K562 (cell line): ENCODE measurements at regions not wholly inside any gene's neighbourhood (a gene's known extent, or its start where the extent isn't known, plus 50 kb on each side); places are given as distances from the start of the nearest gene placed in this dataset.

Source experiments
- BRF2 ChIP-seq: IDR thresholded peaks from 3 replicates; pipeline ENCODE4 v1.6.1; 2011; ENCODE audit warnings: borderline replicate concordance, mild to moderate bottlenecking; ENCODE audit not compliant: insufficient read length, insufficient read depth
- GABPA ChIP-seq: fragments of 200-800 bp; sonication (Bioruptor generic); conservative IDR thresholded peaks from 2 replicates; pipeline ENCODE4 v1.6.1; 2016; ENCODE audit warnings: low read depth, missing genetic modification characterization, missing compliant biosample characterization
- MAFG ChIP-seq: fragments of 450-650 bp; conservative IDR thresholded peaks from 2 replicates; pipeline ENCODE4 v1.6.1; 2016; ENCODE audit warnings: missing genetic modification characterization, missing compliant biosample characterization
- MGA ChIP-seq: fragments of 450-650 bp; IDR thresholded peaks from 2 replicates; pipeline ENCODE4 v1.6.1; 2016; ENCODE audit warnings: mild to moderate bottlenecking, moderate library complexity
- MXI1 ChIP-seq: IDR thresholded peaks from 2 replicates; pipeline ENCODE4 v1.6.1; 2011; ENCODE audit warnings: low read depth, mild to moderate bottlenecking, improper control_type of control experiment, low read length
- TSHZ1 ChIP-seq: fragments of 250-450 bp; sonication (Bioruptor Pico); IDR thresholded peaks from 2 replicates; pipeline ENCODE4 v1.4.0; 2020; ENCODE audit warnings: mild to moderate bottlenecking, moderate library complexity

GRCh38 chr11:87454241-87454640, 416.5 kb downstream of the TMEM135 start (continued):
- TF ChIP-seq GABPA (tag) (no peak), MGA (no peak), MXI1 (no peak), MAFG (tag) (no peak), TSHZ1 (CRISPR knock-in tag) (no peak), BRF2 (no peak)
